Body of pancreas (tissue), 4 donors: ENCODE measurements at regions not wholly inside any gene's neighbourhood (a gene's known extent, or its start where the extent isn't known, plus 50 kb on each side); places are given as distances from the start of the nearest gene placed in this dataset.

Experiments
- POLR2A ChIP-seq, 3 donors: fragments of 450-650 bp; IDR thresholded peaks; one replicate each; pipeline ENCODE4 v1.6.1; 2016; ENCODE audit warnings: antibody characterized with exemption in 3 of 3, mild to moderate bottlenecking in 2 of 3
- TF ChIP-seq, protein P1 (sequence below), 7 experiments: fragments of 450-650 bp in 4 of 7; fragments of 200-600 bp in 3 of 7; sonication (generic) in 3 of 7; IDR thresholded peaks; one replicate each; pipeline ENCODE4 v1.5.1; 2016 to 2019; ENCODE audit warnings: antibody characterized with exemption in 7 of 7

GRCh38 chr7:85619236-85619635 is 432.4 kb upstream of the SEMA3D start:
- TF ChIP-seq POLR2A (IDR thresholded peaks at IDR 0.05), result no peak
- TF ChIP-seq, protein P1, sequence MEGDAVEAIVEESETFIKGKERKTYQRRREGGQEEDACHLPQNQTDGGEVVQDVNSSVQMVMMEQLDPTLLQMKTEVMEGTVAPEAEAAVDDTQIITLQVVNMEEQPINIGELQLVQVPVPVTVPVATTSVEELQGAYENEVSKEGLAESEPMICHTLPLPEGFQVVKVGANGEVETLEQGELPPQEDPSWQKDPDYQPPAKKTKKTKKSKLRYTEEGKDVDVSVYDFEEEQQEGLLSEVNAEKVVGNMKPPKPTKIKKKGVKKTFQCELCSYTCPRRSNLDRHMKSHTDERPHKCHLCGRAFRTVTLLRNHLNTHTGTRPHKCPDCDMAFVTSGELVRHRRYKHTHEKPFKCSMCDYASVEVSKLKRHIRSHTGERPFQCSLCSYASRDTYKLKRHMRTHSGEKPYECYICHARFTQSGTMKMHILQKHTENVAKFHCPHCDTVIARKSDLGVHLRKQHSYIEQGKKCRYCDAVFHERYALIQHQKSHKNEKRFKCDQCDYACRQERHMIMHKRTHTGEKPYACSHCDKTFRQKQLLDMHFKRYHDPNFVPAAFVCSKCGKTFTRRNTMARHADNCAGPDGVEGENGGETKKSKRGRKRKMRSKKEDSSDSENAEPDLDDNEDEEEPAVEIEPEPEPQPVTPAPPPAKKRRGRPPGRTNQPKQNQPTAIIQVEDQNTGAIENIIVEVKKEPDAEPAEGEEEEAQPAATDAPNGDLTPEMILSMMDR (IDR thresholded peaks at IDR 0.05), result no peak
